Activated T-helper 17 cell treated with anti-CD3 and anti-CD28 coated beads, Interleukin-2, amount 50 U/mL, for 72 hours (primary cell): ENCODE measurements at regions not wholly inside any gene's neighbourhood (a gene's known extent, or its start where the extent isn't known, plus 50 kb on each side); places are given as distances from the start of the nearest gene placed in this dataset.
"Not testable (repeated sequence)": the region's sequence is repeated elsewhere in the genome, so short reads cannot be mapped to it uniquely, and the experiment has no call there.

ENCODE experiments used
- ATAC-seq: fragments of 150-1000 bp; cut with Tn5 transposase; replicated peaks from 2 replicates; pipeline ENCODE4 v1.10.0; 2021; ENCODE audit warnings: mild to moderate bottlenecking, moderate library complexity
- H3K27ac Mint-ChIP-seq: one replicate; pipeline ENCODE4 v1.8.0; 2022; ENCODE audit warnings: mixed read lengths
- H3K27me3 Mint-ChIP-seq: one replicate; pipeline ENCODE4 v1.8.0; 2022; ENCODE audit warnings: mixed read lengths
- H3K36me3 Mint-ChIP-seq: one replicate; pipeline ENCODE4 v1.8.0; 2022; ENCODE audit warnings: low read depth, mild to moderate bottlenecking, mixed read lengths
- H3K4me1 Mint-ChIP-seq: one replicate; pipeline ENCODE4 v1.8.0; 2022; ENCODE audit warnings: mixed read lengths
- H3K4me3 Mint-ChIP-seq: one replicate; pipeline ENCODE4 v1.8.0; 2022; ENCODE audit warnings: mild to moderate bottlenecking, mixed read lengths
- H3K9me3 Mint-ChIP-seq: one replicate; pipeline ENCODE4 v1.8.0; 2022; ENCODE audit warnings: mixed read lengths

DNA sequence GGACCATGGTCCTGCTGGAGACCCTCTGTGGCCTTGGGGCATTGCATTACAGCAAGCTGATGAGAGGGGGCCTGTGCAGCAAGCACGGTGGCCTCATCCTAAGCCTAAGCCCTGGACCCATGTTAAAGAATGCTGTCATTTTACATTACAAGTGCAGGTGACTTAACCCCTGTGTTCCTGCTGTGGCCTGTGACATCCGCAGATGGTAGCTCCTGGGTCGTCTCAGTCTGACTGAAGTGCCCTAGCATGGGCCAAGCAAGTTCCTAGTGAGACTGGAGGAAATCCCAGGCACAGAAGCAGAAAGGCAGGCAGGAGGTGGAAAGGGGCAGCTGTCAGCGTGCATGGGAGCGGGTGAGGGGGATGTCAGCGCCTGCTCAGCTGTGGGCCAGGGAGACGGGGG is 252.4 kb downstream of the FNDC1 start:
- H3K4me3 Mint-ChIP-seq: no peak overlapping the region

DNA sequence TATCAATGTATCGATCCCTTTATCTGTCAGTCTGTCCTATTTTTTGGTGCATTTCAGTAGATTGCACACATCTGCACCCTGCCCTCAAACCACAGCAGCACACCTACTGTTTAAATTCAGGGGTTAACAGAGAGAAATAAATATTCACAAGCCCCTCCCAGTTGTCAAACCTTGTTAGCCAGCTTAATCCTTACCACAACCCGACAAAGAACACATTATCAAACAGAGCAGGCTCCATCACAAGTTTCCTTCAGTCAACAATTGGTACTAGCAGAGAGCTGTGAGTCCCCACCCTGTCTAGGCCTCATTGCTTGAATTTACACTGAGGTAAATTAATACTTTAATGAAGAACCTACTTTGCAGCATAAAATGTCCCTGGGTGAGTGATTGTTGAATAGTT is 249.8 kb downstream of the FNDC1 start:
- no peaks in the 10 kb centered on the region for H3K4me1 Mint-ChIP-seq
- no peaks in the 10 kb centered on the region for H3K36me3 Mint-ChIP-seq
- peaks cover 12% of the 10 kb centered on the region for H3K9me3 Mint-ChIP-seq
- peaks cover 16% of the 10 kb centered on the region for H3K27me3 Mint-ChIP-seq
- no peak overlapping the region for H3K27ac Mint-ChIP-seq
- no peak for ATAC-seq
- H3K4me3 Mint-ChIP-seq: no peak overlapping the region

More for the DNA sequence above, 252.4 kb downstream of the FNDC1 start:
- peaks cover 16% of the 10 kb centered on the region for H3K27me3 Mint-ChIP-seq
- no peak overlapping the region for H3K27ac Mint-ChIP-seq
- no peaks in the 10 kb centered on the region for H3K4me1 Mint-ChIP-seq
- ATAC-seq: no peak
- H3K9me3 Mint-ChIP-seq: no peaks in the 10 kb centered on the region
- no peaks in the 10 kb centered on the region for H3K36me3 Mint-ChIP-seq

DNA sequence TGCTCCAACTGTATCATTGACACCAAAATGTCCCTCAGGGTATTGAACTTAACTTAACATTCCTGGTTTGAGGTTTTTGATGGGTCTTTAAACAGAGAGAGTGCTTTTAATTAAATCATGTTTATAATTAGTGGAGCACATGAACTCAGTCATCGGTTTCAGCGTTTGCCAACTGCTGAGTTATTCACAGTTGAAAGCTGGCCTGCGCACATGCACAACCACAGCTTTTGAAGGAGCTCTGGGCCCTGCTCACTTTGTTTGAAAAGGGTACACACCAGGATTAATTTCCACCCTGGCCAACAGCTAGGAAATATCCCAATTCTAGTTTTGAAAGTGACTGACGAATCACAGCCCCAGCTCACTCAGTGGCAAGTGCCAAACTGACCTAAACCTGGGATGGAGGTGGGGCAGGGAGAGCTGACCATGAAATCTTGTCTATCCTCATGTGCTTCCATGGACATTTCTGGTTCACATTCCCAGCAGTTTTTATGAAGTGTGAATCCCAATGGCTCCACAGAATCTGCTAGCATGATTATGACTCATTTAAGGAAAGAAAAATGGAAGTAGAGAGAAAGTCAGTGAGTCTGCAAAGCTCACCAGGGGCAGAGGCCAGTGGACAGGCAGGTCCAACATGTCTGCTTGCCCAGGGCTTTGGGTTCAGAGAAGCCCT is 247.8 kb downstream of the FNDC1 start:
- no peaks in the 10 kb centered on the region for H3K4me1 Mint-ChIP-seq
- peaks cover 17% of the 10 kb centered on the region for H3K27me3 Mint-ChIP-seq
- no peak overlapping the region for H3K27ac Mint-ChIP-seq
- peaks cover 12% of the 10 kb centered on the region for H3K9me3 Mint-ChIP-seq
- no peak for ATAC-seq
- no peak overlapping the region for H3K4me3 Mint-ChIP-seq
- H3K36me3 Mint-ChIP-seq: no peaks in the 10 kb centered on the region

DNA sequence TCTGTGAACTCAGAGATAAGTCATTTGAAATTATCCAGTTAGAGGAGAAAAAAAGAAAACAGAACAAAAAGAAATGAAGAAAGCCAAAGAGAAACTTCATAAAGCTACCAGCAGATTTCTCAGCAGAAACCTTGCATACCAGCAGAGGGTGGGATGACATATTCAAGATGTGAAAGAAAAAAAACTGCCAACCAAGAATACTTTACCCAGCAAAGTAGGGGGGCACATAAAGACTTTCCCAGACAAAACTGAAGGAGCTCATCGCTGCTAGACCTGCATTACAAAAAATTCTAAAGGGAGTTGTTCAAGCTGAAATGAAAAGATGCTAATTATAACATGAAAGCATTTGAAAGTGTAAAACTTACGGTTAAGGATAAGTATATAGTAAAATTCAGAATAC is 246.3 kb downstream of the FNDC1 start:
- no peaks in the 10 kb centered on the region for H3K36me3 Mint-ChIP-seq
- H3K27me3 Mint-ChIP-seq: peaks cover 14% of the 10 kb centered on the region
- no peak overlapping the region for H3K4me3 Mint-ChIP-seq
- H3K27ac Mint-ChIP-seq: no peak overlapping the region
- no peak for ATAC-seq
- no peaks in the 10 kb centered on the region for H3K4me1 Mint-ChIP-seq
- peaks cover 12% of the 10 kb centered on the region for H3K9me3 Mint-ChIP-seq

DNA sequence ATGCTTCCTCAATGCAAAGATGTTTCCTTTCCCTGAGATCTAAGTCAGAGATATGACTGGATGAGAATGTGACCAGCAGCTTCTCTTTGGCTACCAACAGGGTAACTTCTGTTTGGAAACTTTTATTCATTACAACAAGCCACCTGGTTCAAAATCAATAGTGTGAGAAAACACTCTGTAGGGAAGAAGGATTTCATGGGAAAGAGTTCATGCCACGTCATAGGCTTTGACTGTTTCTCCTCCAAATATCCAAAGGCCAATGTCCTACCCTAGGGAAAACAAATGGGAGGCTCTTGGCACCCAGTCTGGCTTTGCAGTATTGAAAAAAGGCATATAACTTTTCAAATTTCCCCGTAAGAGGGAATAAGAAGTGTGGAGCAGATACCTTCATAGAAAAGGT is 245.5 kb downstream of the FNDC1 start:
- Mint-ChIP-seq H3K27me3 (peaks cover 15% of the 10 kb centered on the region), H3K4me1 (no peaks in the 10 kb centered on the region), H3K27ac (no peak overlapping the region), H3K9me3 (peaks cover 15% of the 10 kb centered on the region), H3K36me3 (no peaks in the 10 kb centered on the region), H3K4me3 (no peak overlapping the region)
- ATAC-seq: no peak

DNA sequence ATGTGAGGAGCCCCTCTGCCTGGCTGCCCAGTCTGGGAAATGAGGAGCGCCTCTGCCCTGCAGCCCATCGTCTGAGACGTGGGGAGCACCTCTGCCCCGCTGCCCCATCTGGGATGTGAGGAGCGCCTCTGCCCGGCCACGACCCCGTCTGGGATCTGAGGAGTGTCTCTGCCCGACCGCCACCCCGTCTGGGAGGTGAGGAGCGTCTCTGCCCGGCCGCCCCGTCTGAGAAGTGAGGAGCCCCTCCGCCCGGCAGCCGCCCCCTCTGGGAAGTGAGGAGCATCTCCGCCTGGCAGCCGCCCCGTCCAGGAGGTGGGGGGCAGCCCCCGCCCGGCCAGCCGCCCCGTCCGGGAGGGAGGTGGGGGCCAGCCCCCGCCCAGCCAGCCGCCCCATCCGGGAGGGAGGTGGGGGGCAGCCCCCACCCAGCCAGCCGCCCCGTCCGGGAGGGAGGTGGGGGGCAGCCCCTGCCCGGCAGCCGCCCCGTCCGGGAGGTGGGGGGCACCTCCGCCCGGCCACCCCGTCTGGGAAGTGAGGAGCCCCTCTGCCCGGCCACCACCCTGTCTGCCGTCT is 238.1 kb downstream of the FNDC1 start:
- H3K4me1 Mint-ChIP-seq, H3K27ac Mint-ChIP-seq, H3K36me3 Mint-ChIP-seq, ATAC-seq, H3K9me3 Mint-ChIP-seq, H3K27me3 Mint-ChIP-seq, H3K4me3 Mint-ChIP-seq: not testable (repeated sequence)

DNA sequence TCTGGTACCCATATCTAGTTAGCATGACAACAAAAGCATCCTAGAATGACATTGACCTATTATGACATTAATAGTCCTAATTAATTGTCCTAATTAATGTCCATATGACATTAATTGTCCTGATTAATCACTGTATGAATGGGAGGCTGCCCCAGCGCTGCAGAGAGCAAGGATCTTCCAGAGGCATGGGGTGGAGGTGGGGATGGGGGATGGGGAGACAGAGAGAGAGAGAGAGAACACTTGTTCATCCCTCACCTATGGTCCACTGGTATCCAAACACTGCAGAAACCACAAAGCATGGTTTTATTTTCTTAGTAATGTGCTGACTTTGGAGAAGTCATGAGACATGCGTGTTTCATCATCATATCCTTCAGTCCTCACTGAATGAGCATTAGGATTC is 235.1 kb downstream of the FNDC1 start:
- no peak overlapping the region for H3K27ac Mint-ChIP-seq
- H3K9me3 Mint-ChIP-seq: peaks cover 4% of the 10 kb centered on the region
- H3K36me3 Mint-ChIP-seq: no peaks in the 10 kb centered on the region
- peaks cover 3% of the 10 kb centered on the region for H3K27me3 Mint-ChIP-seq
- H3K4me3 Mint-ChIP-seq: no peak overlapping the region
- H3K4me1 Mint-ChIP-seq: no peaks in the 10 kb centered on the region
- ATAC-seq: no peak

DNA sequence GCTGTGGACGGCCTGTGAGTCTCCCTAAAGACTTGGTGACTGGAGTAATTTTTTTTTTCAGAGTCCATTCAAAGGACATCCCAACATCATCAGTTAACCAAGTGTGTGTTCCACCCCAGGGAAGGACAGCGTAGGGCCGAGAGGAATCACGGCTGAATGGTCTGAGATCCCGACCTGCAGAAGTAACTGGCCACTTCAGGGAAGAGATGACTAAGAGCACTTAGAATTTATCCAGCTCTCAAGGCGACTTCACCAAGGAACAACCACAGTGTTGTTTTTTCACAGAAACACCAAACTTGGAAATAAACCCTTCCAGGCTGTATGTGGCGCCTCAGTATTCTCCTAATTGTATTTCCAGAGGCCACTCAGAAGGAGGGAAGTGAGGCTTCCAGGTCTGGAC is 231.6 kb downstream of the FNDC1 start:
- ATAC-seq: no peak
- H3K36me3 Mint-ChIP-seq: no peaks in the 10 kb centered on the region
- H3K27me3 Mint-ChIP-seq: peaks cover 12% of the 10 kb centered on the region
- H3K27ac Mint-ChIP-seq: no peak overlapping the region
- no peak overlapping the region for H3K4me3 Mint-ChIP-seq
- no peaks in the 10 kb centered on the region for H3K9me3 Mint-ChIP-seq
- peaks cover 3% of the 10 kb centered on the region for H3K4me1 Mint-ChIP-seq

DNA sequence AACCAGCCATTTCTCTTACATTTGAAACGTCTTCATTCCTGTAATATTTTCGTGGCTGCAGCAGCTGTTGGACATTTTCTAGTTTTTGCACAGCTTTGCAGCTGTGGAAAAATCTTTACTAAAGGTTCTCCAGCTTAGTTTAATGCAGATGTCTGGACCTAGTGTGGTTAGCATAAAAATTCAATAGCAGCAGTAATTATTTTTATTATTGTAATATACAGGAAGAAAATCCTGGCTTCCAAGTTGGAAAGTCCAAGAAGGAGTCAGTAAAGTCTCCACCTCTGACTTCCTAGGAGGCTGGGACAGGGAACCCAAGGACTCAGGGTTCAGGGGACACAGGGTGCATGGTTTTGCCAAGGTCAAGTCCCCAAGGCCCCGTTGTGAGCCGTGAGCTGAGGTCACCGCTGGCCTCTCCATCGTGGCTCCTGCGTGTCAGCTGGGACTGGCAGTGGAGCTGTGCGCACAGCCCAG is 230.6 kb downstream of the FNDC1 start:
- Mint-ChIP-seq H3K4me3 (no peak overlapping the region), H3K27ac (no peak overlapping the region), H3K36me3 (no peaks in the 10 kb centered on the region), H3K4me1 (peaks cover 3% of the 10 kb centered on the region), H3K27me3 (peaks cover 17% of the 10 kb centered on the region), H3K9me3 (no peaks in the 10 kb centered on the region)
- ATAC-seq: no peak

DNA sequence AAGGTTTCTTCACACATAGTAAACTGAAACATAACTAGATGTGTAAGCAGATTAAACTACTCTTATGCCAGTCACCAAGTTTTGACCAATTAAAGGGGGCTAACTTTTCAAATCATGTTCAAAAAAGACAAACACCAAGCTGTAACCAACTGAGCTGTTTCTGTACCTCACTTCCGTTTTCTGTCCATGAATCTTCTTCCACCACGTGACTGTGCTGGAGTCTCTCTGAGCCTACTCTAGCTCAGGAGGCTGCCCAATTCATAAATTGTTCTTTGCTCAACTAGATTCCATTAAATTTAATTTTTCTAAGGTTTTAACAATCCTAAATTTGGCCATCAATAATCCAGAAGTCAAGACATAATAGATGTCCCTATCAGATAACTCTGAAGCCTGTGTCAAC is 229.4 kb downstream of the FNDC1 start:
- no peak overlapping the region for H3K27ac Mint-ChIP-seq
- peaks cover 3% of the 10 kb centered on the region for H3K4me1 Mint-ChIP-seq
- ATAC-seq: no peak
- H3K9me3 Mint-ChIP-seq: no peaks in the 10 kb centered on the region
- peaks cover 26% of the 10 kb centered on the region for H3K27me3 Mint-ChIP-seq
- H3K36me3 Mint-ChIP-seq: no peaks in the 10 kb centered on the region
- no peak overlapping the region for H3K4me3 Mint-ChIP-seq

DNA sequence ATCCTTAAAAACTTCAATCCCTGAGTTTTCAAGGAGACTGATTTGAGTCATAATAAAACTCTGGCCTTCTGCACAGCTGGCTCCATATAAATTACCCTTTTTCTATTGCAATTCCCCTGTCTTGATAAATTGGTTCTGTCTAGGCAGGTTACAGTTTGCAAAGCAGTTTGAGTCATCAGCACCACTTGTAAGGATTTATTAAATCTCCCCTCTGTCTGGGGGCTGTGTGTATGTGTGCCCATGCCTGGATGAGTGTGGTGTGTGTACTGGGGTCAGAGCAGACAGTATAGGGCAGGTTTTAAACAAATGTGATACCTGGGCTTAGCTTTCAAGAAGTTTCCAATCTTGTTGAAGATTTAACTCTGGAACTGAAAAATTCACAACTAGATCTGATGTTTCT is 228.6 kb downstream of the FNDC1 start:
- Mint-ChIP-seq H3K27ac (no peak overlapping the region), H3K4me1 (peaks cover 3% of the 10 kb centered on the region), H3K9me3 (no peaks in the 10 kb centered on the region), H3K4me3 (no peak overlapping the region), H3K36me3 (no peaks in the 10 kb centered on the region), H3K27me3 (peaks cover 35% of the 10 kb centered on the region)
- no peak for ATAC-seq

DNA sequence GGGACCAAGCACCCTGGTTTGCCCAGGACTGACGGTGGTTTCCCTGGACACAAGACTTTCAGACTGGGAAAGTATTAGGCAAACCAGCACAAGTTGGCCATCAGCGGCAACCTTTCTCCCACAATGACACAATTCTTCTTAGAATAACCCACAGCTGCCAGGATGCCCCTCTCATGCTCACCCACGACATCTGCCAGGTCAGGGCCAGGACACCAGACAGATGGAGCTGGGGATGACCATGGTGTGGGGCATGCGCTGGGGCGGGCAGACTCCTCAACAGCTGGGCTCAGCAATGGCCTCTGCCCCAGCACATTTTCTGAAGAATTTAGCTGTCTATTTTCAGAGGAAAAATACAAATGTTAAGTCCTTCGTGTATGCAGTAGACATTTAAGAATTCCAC is 226.4 kb downstream of the FNDC1 start:
- no peaks in the 10 kb centered on the region for H3K36me3 Mint-ChIP-seq

DNA sequence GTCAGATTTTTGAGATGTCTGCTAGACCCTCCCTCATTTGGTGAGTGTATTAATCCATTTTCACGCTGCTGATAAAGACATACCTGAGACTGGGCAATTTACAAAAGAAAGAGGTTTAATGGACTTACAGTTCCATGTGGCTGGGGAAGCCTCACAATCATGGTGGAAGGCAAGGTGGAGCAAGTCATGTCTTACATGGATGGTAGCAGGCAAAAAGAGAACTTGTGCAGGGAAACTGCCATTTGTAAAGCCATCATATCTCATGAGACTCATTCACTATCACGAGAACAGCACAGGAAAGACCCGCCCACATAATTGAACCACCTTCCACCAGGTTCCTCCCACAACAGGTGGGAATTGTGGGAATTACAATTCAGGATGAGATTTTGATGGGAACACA is 223.5 kb downstream of the FNDC1 start:
- H3K9me3 Mint-ChIP-seq, H3K36me3 Mint-ChIP-seq, H3K4me3 Mint-ChIP-seq, ATAC-seq, H3K4me1 Mint-ChIP-seq, H3K27ac Mint-ChIP-seq: not testable (repeated sequence)
- H3K27me3 Mint-ChIP-seq: peaks cover 44% of the 10 kb centered on the region

More for the DNA sequence above, 226.4 kb downstream of the FNDC1 start:
- no peak overlapping the region for H3K4me3 Mint-ChIP-seq
- peaks cover 3% of the 10 kb centered on the region for H3K4me1 Mint-ChIP-seq
- no peak for ATAC-seq
- H3K27me3 Mint-ChIP-seq: peaks cover 44% of the 10 kb centered on the region
- H3K9me3 Mint-ChIP-seq: no peaks in the 10 kb centered on the region
- no peak overlapping the region for H3K27ac Mint-ChIP-seq

DNA sequence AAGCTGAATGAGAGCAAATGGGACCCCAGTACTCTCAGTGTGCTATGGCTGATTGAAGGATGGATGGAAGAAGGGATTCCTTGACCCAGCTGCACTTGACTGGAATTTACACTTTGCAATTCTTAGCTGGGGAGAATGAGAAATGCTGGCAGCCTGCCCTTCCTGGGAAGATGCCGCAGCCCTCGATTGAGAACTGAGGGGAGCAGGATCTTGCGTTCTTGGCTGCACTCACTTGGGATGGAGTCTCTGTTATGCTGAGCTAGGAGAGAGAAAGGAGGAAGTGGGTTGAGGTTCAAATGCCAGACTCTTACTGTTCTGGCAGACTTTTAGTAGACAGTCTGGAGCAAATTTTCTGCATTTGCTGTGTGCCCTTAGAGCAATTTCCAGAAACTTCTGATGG is 221.2 kb downstream of the FNDC1 start:
- H3K27me3 Mint-ChIP-seq: peaks cover 38% of the 10 kb centered on the region
- H3K27ac Mint-ChIP-seq: no peak overlapping the region
- H3K4me3 Mint-ChIP-seq: no peak overlapping the region
- no peaks in the 10 kb centered on the region for H3K9me3 Mint-ChIP-seq
- no peaks in the 10 kb centered on the region for H3K36me3 Mint-ChIP-seq
- no peak for ATAC-seq
- H3K4me1 Mint-ChIP-seq: no peaks in the 10 kb centered on the region

DNA sequence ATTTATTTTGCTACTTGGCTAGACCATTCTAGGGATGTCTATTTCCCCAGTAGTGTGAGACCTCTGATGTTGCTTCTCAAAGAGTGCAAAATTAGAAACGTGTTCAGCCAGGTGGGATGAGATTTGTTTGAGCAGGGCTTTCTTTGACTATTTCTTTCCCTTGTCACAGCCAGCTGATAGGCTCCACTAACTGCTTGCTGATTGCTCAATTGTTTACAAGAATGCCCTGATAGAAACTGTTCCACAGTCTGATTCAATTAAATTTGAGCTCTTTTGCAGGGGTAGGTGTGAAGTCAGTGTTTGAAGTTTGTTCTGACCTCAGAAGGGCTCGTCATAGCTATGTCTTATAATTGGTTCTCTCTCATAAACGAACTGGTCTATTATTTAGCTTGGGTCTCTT is 220.5 kb downstream of the FNDC1 start:
- no peaks in the 10 kb centered on the region for H3K9me3 Mint-ChIP-seq
- no peak for ATAC-seq
- H3K36me3 Mint-ChIP-seq: no peaks in the 10 kb centered on the region
- no peak overlapping the region for H3K27ac Mint-ChIP-seq
- H3K4me3 Mint-ChIP-seq: no peak overlapping the region
- peaks cover 35% of the 10 kb centered on the region for H3K27me3 Mint-ChIP-seq
- H3K4me1 Mint-ChIP-seq: no peaks in the 10 kb centered on the region
